ENCODE measurements at regions not wholly inside any gene's neighbourhood (a gene's known extent, or its start where the extent isn't known, plus 50 kb on each side); places are given as distances from the start of the nearest gene placed in this dataset.
"Not testable (repeated sequence)": the region's sequence is repeated elsewhere in the genome, so short reads cannot be mapped to it uniquely, and the experiment has no call there.

DNA sequence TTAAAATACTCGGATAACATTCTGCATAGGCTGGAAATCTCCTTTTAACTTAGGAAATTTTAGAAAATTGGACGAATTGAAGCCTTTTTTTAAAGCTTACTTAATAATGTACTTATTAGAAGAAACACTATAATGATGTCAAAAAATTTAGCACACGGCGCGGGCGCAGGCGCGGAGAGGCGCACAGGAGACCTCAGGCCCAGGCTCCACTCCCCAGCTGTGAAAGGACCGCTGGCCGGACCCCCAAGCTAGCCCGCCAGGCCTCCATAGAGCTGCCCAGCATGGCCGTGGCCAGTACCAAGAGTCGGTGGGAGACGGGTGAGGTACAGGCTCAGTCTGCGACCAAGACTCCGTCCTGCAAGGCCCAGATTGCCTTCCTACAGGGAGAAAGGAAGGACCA is 78.8 kb upstream of the PABPC3 start:
- TF ChIP-seq, protein P1, sequence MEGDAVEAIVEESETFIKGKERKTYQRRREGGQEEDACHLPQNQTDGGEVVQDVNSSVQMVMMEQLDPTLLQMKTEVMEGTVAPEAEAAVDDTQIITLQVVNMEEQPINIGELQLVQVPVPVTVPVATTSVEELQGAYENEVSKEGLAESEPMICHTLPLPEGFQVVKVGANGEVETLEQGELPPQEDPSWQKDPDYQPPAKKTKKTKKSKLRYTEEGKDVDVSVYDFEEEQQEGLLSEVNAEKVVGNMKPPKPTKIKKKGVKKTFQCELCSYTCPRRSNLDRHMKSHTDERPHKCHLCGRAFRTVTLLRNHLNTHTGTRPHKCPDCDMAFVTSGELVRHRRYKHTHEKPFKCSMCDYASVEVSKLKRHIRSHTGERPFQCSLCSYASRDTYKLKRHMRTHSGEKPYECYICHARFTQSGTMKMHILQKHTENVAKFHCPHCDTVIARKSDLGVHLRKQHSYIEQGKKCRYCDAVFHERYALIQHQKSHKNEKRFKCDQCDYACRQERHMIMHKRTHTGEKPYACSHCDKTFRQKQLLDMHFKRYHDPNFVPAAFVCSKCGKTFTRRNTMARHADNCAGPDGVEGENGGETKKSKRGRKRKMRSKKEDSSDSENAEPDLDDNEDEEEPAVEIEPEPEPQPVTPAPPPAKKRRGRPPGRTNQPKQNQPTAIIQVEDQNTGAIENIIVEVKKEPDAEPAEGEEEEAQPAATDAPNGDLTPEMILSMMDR (IDR thresholded peaks at IDR 0.05), result not testable (repeated sequence)
- not testable (repeated sequence) for TF ChIP-seq POLR2A (IDR thresholded peaks at IDR 0.05)

Data from heart left ventricle (tissue), 13 donors.